GM18499 (cell line): ENCODE measurements at regions not wholly inside any gene's neighbourhood (a gene's known extent, or its start where the extent isn't known, plus 50 kb on each side); places are given as distances from the start of the nearest gene placed in this dataset.

Source experiments
- ATAC-seq: cut with Tn5 transposase; IDR thresholded peaks from one replicate; pipeline ENCODE4 v1.9.1; 2021; ENCODE audit warnings: moderate number of reproducible peaks; ENCODE audit not compliant: insufficient read depth, unreplicated experiment

GRCh38 chr2:133835821-133836619, 267.8 kb upstream of the NCKAP5 start:
- ATAC-seq = no peak

- no peak for ATAC-seq
Measured at GRCh38 chr2:133836691-133837345, 268.6 kb upstream of the NCKAP5 start.

GRCh38 chr2:133837441-133838094, 269.3 kb upstream of the NCKAP5 start:
- no peak for ATAC-seq

GRCh38 chr2:133838642-133839365, 270.5 kb upstream of the NCKAP5 start:
- ATAC-seq = no peak

GRCh38 chr2:133839677-133840076, 271.4 kb upstream of the NCKAP5 start:
- ATAC-seq = no peak

- no peak for ATAC-seq
Measured at GRCh38 chr2:133840761-133841160, 272.5 kb upstream of the NCKAP5 start.

GRCh38 chr2:133841900-133842299, 273.6 kb upstream of the NCKAP5 start:
- no peak for ATAC-seq

- no peak for ATAC-seq
Measured at GRCh38 chr2:133842446-133842845, 274.2 kb upstream of the NCKAP5 start.

- no peak for ATAC-seq
Measured at GRCh38 chr2:133843091-133843490, 274.8 kb upstream of the NCKAP5 start.

GRCh38 chr2:133843551-133843950, 275.3 kb upstream of the NCKAP5 start:
- no peak for ATAC-seq

GRCh38 chr2:133844214-133844892, 276.1 kb upstream of the NCKAP5 start:
- ATAC-seq = no peak

- ATAC-seq = no peak
Measured at GRCh38 chr2:133846476-133846875, 278.2 kb upstream of the NCKAP5 start.

GRCh38 chr2:133847591-133847990, 279.3 kb upstream of the NCKAP5 start:
- ATAC-seq = no peak

- ATAC-seq = no peak
Measured at GRCh38 chr2:133848111-133848649, 279.9 kb upstream of the NCKAP5 start.

GRCh38 chr2:133849341-133849740, 281.1 kb upstream of the NCKAP5 start:
- no peak for ATAC-seq

GRCh38 chr2:133854603-133855200, 286.4 kb upstream of the NCKAP5 start:
- ATAC-seq = no peak

GRCh38 chr2:133855526-133855925, 287.3 kb upstream of the NCKAP5 start:
- ATAC-seq = no peak

GRCh38 chr2:133856678-133857077, 288.4 kb upstream of the NCKAP5 start:
- no peak for ATAC-seq

GRCh38 chr2:133859578-133859977, 291.3 kb upstream of the NCKAP5 start:
- no peak for ATAC-seq
